ENCODE measurements at regions not wholly inside any gene's neighbourhood (a gene's known extent, or its start where the extent isn't known, plus 50 kb on each side); places are given as distances from the start of the nearest gene placed in this dataset.

- Histone ChIP-seq H3K27me3 (ENCODE audit: control insufficient read depth, insufficient read depth, low read length) (no peaks in the 10 kb centered on the region), H3K4me3 (ENCODE audit: low read depth, low read length) (no peak overlapping the region), H3K36me3 (ENCODE audit: control insufficient read depth, insufficient read depth, low read length) (no peaks in the 10 kb centered on the region)
- no peak for DNase-seq (ENCODE audit: low read depth)
- no peak for TF ChIP-seq CTCF (IDR thresholded peaks at IDR 0.05; ENCODE audit: insufficient read depth, low read length, poor library complexity, severe bottlenecking)
Observed at GRCh38 chr7:67463983-67464382, 467.4 kb downstream of the TYW1 start.

GRCh38 chr7:67466109-67466508 lies 469.5 kb downstream of the TYW1 start:
- H3K27me3 ChIP-seq (ENCODE audit: control insufficient read depth, insufficient read depth, low read length) = no peaks in the 10 kb centered on the region
- TF ChIP-seq CTCF (IDR thresholded peaks at IDR 0.05; ENCODE audit: insufficient read depth, low read length, poor library complexity, severe bottlenecking) = no peak
- no peaks in the 10 kb centered on the region for H3K36me3 ChIP-seq (ENCODE audit: control insufficient read depth, insufficient read depth, low read length)
- H3K4me3 ChIP-seq (ENCODE audit: low read depth, low read length) = no peak overlapping the region
- DNase-seq (ENCODE audit: low read depth) = no peak

DNA sequence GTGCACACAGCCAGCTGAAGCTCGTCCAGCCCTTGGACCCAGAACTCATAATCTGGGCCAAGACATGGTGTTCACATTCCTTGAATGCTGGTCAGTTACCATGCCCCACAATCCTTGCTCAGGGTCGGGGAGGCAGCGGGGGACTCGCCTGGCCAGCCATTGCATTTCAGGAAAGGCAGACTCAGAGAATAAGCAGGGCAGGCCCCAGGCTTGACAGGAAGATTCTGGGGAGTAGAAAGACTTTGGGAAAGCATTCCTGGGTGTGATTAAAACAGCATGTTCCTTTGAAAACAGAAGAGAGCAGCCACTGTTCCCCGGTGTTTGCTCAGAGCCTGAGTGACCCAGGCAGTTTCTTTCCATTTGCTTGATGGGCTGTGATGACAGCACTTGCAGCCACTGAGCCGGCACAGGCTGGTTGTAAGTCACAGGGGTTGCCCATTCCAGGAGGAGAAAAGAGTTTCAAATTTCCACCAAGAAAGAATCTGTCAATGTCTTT lies 473.7 kb downstream of the TYW1 start:
- H3K27me3 ChIP-seq (ENCODE audit: control insufficient read depth, insufficient read depth, low read length) = no peaks in the 10 kb centered on the region
- H3K4me3 ChIP-seq (ENCODE audit: low read depth, low read length) = no peak overlapping the region
- H3K36me3 ChIP-seq (ENCODE audit: control insufficient read depth, insufficient read depth, low read length) = no peaks in the 10 kb centered on the region
- no peak for TF ChIP-seq CTCF (IDR thresholded peaks at IDR 0.05; ENCODE audit: insufficient read depth, low read length, poor library complexity, severe bottlenecking)
- DNase-seq (ENCODE audit: low read depth) = no peak

- no peak for TF ChIP-seq CTCF (IDR thresholded peaks at IDR 0.05; ENCODE audit: insufficient read depth, low read length, poor library complexity, severe bottlenecking)
- no peak overlapping the region for H3K4me3 ChIP-seq (ENCODE audit: low read depth, low read length)
- no peak for DNase-seq (ENCODE audit: low read depth)
- H3K27me3 ChIP-seq (ENCODE audit: control insufficient read depth, insufficient read depth, low read length) = no peaks in the 10 kb centered on the region
- H3K36me3 ChIP-seq (ENCODE audit: control insufficient read depth, insufficient read depth, low read length) = no peaks in the 10 kb centered on the region
Observed at GRCh38 chr7:67475293-67475692, 478.7 kb downstream of the TYW1 start.

GRCh38 chr7:67478066-67478465 lies 481.4 kb downstream of the TYW1 start:
- Histone ChIP-seq H3K36me3 (ENCODE audit: control insufficient read depth, insufficient read depth, low read length) (no peaks in the 10 kb centered on the region), H3K27me3 (ENCODE audit: control insufficient read depth, insufficient read depth, low read length) (no peaks in the 10 kb centered on the region), H3K4me3 (ENCODE audit: low read depth, low read length) (no peak overlapping the region)
- DNase-seq (ENCODE audit: low read depth) = no peak
- TF ChIP-seq CTCF (IDR thresholded peaks at IDR 0.05; ENCODE audit: insufficient read depth, low read length, poor library complexity, severe bottlenecking) = no peak

DNA sequence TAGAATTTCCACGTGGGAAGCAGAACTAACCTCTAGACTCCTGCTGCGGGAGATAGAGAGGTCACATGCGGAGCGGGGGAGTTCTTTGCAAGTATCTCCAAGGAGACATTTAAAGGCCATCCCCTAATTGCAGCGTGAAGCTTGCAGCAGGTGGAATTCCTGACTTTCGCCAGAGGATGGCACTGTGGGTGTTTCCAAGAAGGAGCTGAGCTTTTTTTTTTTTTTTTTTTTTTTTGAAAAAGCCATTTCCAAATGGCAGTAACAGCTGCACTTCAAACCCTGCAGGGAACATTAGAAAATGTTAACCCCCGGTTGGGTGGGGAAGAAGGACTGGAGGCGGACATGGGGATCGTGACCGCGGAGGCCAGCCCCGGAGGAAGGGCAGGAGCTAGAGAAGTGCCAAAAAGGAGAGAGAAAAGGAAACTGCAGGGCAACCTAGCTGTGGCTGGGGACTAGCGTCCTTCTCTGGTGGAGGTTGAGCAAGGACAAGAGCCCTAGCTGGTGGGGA lies 487.7 kb downstream of the TYW1 start:
- Histone ChIP-seq H3K4me3 (ENCODE audit: low read depth, low read length) (no peak overlapping the region), H3K36me3 (ENCODE audit: control insufficient read depth, insufficient read depth, low read length) (no peaks in the 10 kb centered on the region), H3K27me3 (ENCODE audit: control insufficient read depth, insufficient read depth, low read length) (peaks cover 2% of the 10 kb centered on the region)
- peak; percentile 74 for TF ChIP-seq CTCF (IDR thresholded peaks at IDR 0.05; ENCODE audit: insufficient read depth, low read length, poor library complexity, severe bottlenecking)
- DNase-seq (ENCODE audit: low read depth) = peak; percentile 21
